ENCODE measurements at regions not wholly inside any gene's neighbourhood (a gene's known extent, or its start where the extent isn't known, plus 50 kb on each side); places are given as distances from the start of the nearest gene placed in this dataset.
"Not testable (repeated sequence)": the region's sequence is repeated elsewhere in the genome, so short reads cannot be mapped to it uniquely, and the experiment has no call there.

- no peak for DNase-seq
- TF ChIP-seq CTCF (IDR thresholded peaks at IDR 0.05): no peak
- TF ChIP-seq POLR2AphosphoS5 (IDR thresholded peaks at IDR 0.05): no peak
- TF ChIP-seq POLR2A (IDR thresholded peaks at IDR 0.05): no peak
- TF ChIP-seq EP300 (IDR thresholded peaks at IDR 0.05): no peak
- Histone ChIP-seq H3K4me1 (no peaks in the 10 kb centered on the region), H3K4me3 (no peak overlapping the region), H3K27ac (no peak overlapping the region), H3K9me3 (no peaks in the 10 kb centered on the region), H3K36me3 (no peaks in the 10 kb centered on the region), H3K27me3 (no peaks in the 10 kb centered on the region)
- intact Hi-C loops (cut with DNase I): no loop called here
- WGBS, 2 donors: 91% methylated on average over 6 of the region's 6 CpGs
These were observed 113.3 kb upstream of the LIPC start for GRCh38 chr15:58318517-58318916.

- Histone ChIP-seq H3K4me1 (no peaks in the 10 kb centered on the region), H3K27ac (no peak overlapping the region), H3K4me3 (no peak overlapping the region), H3K36me3 (no peaks in the 10 kb centered on the region), H3K27me3 (no peaks in the 10 kb centered on the region), H3K9me3 (no peaks in the 10 kb centered on the region)
- 89 to 92% methylated on average over 2 of the region's 2 CpGs for WGBS, 2 donors
- TF ChIP-seq POLR2AphosphoS5 (IDR thresholded peaks at IDR 0.05): no peak
- no peak for TF ChIP-seq CTCF (IDR thresholded peaks at IDR 0.05)
- no peak for TF ChIP-seq POLR2A (IDR thresholded peaks at IDR 0.05)
- no peak for TF ChIP-seq EP300 (IDR thresholded peaks at IDR 0.05)
- no peak for DNase-seq
- intact Hi-C loops (cut with DNase I): no loop called here
These were observed 110.8 kb upstream of the LIPC start for GRCh38 chr15:58321034-58321433.

GRCh38 chr15:58322253-58322652 is 109.5 kb upstream of the LIPC start:
- intact Hi-C loops (cut with DNase I): no loop called here
- Histone ChIP-seq H3K27me3 (no peaks in the 10 kb centered on the region), H3K36me3 (no peaks in the 10 kb centered on the region), H3K9me3 (no peaks in the 10 kb centered on the region), H3K27ac (no peak overlapping the region), H3K4me3 (no peak overlapping the region), H3K4me1 (no peaks in the 10 kb centered on the region)
- 93 to 95% methylated on average over 3 of the region's 3 CpGs for WGBS, 2 donors
- no peak for DNase-seq
- TF ChIP-seq POLR2A (IDR thresholded peaks at IDR 0.05) (no peak), EP300 (IDR thresholded peaks at IDR 0.05) (no peak), POLR2AphosphoS5 (IDR thresholded peaks at IDR 0.05) (no peak), CTCF (IDR thresholded peaks at IDR 0.05) (no peak)

GRCh38 chr15:58323321-58323720 is 108.5 kb upstream of the LIPC start:
- DNase-seq; H3K4me3 ChIP-seq; H3K9me3 ChIP-seq; intact Hi-C loops (cut with DNase I); H3K36me3 ChIP-seq; H3K27ac ChIP-seq; H3K4me1 ChIP-seq; H3K27me3 ChIP-seq: not testable (repeated sequence)
- 49 to 70% methylated on average over 1 of the region's 1 CpG for WGBS, 2 donors

GRCh38 chr15:58324533-58324932 is 107.3 kb upstream of the LIPC start:
- H3K27ac ChIP-seq: no peak overlapping the region
- no peak for DNase-seq
- intact Hi-C loops (cut with DNase I): no loop called here
- no peaks in the 10 kb centered on the region for H3K27me3 ChIP-seq
- H3K9me3 ChIP-seq: no peaks in the 10 kb centered on the region
- no peaks in the 10 kb centered on the region for H3K4me1 ChIP-seq
- H3K4me3 ChIP-seq: no peak overlapping the region
- no peaks in the 10 kb centered on the region for H3K36me3 ChIP-seq
- no peak for TF ChIP-seq POLR2A (IDR thresholded peaks at IDR 0.05)
- no peak for TF ChIP-seq POLR2AphosphoS5 (IDR thresholded peaks at IDR 0.05)
- no peak for TF ChIP-seq EP300 (IDR thresholded peaks at IDR 0.05)
- no peak for TF ChIP-seq CTCF (IDR thresholded peaks at IDR 0.05)
